Inflammatory macrophage treated with lipopolysaccharide for 4 hours (primary cell): ENCODE measurements at regions not wholly inside any gene's neighbourhood (a gene's known extent, or its start where the extent isn't known, plus 50 kb on each side); places are given as distances from the start of the nearest gene placed in this dataset.
"Not testable (repeated sequence)": the region's sequence is repeated elsewhere in the genome, so short reads cannot be mapped to it uniquely, and the experiment has no call there.

ENCODE experiments used
- DNase-seq: peaks from one replicate; pipeline ENCODE4 v3.0.0-alpha.2; 2020

DNA sequence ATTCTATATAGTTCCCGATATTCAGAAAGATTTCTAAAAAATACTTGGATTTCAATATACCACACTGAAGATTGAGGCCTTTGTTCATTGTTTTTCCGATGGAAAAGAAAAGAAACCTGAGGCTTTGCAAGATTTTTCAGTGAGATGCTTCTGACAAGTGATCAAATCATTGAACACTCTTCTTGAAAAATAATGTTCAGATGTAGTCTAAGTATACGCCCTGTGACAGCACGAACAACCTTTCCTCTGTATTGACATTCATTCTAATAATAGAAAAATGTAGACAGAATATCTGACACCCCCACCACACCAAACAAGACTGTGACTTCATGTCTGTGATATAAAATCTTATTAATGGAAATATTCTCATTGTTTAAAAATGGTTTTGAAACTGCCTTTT is 650.7 kb upstream of the KLHL1 start:
- DNase-seq, result no peak

DNA sequence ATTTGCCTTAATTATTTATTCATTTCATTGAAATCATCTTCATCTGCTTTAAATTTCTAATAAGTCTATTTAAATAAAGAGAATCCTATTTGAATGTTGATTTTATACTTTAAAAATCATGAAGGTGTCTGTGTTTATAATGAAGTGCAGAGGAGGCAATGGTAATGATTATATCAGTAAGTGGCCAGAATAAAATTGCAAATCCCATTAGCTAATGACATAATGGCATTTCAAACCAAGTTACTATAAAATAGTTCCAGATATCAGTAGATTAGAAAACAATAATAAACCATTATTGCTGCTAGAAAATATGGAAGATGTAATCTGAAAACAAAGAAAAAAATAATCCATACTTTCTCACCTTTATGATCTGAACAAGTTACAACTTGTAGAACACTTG is 647.8 kb upstream of the KLHL1 start:
- no peak for DNase-seq

DNA sequence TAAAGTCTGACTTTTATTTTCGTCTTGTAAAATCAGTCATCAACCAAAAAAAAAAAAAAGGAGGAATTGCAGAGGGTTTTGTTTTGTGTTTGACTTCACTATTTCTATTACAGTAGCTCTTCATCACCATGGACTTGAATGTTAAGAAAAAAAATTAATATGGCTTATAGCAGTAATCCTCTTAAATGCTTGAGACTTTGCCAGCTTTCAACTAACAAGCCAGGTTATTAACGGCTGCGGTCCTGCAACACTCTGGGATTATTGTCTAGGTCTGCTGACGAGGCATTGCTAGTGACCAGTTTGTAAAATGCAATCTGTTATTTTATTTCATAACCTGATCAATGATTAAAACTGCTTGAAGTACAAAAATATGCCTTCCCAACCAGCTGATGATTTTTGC is 647.2 kb upstream of the KLHL1 start:
- no peak for DNase-seq

DNA sequence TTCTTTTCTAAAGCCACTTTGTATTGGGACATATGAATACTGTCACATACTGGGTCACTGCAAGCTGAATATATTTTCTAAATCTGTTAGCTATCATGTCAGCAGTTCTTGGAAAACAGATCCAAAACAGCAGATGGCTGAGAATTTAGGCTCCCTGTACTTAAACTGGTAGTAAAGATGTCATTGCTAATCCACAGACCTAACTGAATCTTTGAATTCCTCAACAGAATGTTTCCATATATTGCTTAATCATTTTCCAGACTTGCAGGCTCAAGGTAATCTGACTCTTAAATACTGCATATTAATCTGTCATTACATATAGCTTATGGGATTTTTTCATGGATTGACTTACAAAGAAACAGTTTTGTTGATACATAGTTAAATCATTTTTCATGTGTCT is 639.0 kb upstream of the KLHL1 start:
- DNase-seq, result no peak

DNA sequence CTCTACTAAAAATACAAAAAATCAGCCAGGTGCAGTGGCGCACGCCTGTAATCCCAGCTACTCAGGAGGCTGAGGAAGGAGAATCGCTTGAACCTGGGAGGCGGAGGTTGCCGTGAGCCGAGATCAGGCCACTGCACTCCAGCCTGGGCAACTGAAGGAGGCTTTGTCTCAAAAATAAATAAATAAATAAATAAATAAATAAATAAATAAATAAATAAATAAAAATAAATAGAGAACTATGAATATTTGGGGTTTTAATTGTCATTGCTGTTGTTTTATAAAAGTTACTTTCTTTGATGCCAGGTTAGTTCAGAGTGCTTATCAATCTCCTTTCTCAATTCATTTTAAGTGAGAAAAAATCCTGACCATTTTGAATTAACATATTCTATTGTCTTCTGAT is 638.2 kb upstream of the KLHL1 start:
- DNase-seq, result not testable (repeated sequence)

DNA sequence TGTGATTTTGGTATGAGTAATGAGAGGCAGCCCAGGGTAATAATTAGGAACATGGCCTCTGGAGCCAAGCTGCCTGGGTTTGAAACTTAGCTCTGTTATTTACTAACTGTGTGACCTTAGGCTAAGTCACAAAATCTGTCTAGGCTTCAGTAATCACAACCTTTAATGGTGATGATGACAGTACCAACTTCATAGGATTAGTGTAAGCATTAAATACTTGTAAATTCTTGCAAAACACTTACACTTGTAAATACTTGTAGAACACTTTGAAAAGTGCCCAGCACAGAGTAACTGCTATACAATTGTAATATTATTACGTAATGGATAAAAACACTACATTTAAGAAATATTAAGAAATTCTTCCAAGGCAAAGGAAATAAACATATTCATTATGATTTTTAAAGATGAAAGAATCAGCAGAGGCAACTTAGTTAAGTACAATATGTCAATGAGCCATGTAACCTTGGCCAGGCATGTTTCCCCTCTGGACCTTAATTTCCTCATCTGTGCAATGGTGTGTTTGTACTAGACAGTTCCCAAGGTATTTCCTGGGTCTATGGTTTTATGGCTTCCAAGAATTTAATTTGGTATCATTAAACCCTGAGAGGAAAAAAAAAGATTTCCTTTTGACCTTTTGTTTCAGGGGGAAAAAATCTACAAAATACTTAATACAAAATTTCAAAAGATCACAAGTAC is 628.5 kb upstream of the KLHL1 start:
- no peak for DNase-seq

- DNase-seq, result no peak
Measured at GRCh38 chr13:70732611-70733010, 624.4 kb upstream of the KLHL1 start.

GRCh38 chr13:70729369-70729768 is 621.1 kb upstream of the KLHL1 start:
- no peak for DNase-seq

DNA sequence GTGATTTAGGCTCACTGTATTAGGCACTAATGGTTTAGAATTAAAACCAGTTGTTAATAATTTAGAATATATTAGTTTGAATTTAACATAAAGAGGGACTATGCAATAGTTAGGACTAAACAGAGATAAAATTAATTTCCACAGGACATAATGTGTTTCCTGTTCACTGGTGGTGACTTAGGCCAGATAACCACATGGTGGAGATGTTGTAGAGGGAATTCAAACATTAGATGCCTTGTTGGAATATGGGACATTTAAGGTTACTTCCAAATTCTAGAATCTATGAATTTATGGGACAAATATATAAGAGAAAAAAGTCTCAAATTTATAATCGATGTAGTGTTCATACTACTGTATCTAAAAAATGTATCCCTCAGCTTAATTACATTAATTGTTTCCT is 615.5 kb upstream of the KLHL1 start:
- DNase-seq, result no peak

DNA sequence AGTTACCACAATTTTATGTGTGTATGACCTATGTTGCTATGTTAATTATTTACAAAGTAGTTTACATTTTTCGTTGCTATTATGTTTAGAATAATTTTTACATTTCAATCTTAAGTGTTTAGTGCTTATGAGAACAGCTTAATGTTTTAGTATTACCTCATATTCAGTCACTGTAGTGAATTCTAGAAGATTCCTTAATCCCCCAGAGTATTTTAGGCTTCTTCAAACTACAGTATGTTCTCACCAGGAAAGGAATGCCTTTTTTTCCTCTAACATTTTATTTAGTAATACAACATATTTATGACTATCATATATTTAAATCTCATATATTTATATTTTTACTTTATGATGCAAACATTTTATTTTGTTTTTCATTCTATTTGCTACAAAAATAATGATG is 612.1 kb upstream of the KLHL1 start:
- DNase-seq, result no peak

GRCh38 chr13:70714993-70715392 is 606.7 kb upstream of the KLHL1 start:
- no peak for DNase-seq

DNA sequence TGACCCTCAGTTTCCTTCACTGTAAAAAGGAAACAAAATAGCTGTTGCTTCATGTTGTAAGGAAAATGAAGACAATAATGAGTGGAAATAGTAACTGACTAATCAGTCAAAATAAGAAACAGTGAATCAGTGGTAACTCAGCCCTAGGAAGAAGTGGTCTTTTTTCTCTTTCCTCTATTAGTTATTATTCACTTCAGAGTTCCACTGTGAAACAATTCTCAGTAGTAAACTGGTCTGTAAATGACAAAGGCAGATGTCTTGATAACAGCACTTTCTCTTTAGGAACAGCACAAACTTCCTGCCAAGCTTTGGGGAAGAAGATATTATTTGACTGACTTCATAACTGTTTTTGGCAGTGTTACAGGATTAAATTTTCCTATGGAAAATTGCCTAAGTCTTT is 600.5 kb upstream of the KLHL1 start:
- no peak for DNase-seq

DNA sequence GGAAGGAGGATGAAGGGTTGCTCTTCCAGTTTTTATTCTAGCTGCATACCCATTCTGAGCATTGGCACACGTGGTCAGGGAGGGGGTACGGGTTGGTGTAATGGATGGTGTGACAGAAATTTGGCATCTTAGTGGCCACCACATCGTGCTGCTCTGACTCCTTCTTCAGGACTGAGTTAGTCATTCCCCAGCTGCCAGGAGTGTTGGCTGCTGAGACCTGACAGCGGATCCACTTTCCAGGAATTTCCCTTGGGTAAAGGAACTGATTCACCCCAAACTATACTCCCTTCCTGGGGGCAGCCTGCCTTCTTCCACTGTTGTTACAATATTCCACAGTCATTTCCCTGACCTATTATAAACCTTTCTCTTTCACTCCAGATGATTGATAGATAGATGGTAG is 595.5 kb upstream of the KLHL1 start:
- DNase-seq, result no peak

GRCh38 chr13:70694996-70695715 is 586.9 kb upstream of the KLHL1 start:
- no peak for DNase-seq

DNA sequence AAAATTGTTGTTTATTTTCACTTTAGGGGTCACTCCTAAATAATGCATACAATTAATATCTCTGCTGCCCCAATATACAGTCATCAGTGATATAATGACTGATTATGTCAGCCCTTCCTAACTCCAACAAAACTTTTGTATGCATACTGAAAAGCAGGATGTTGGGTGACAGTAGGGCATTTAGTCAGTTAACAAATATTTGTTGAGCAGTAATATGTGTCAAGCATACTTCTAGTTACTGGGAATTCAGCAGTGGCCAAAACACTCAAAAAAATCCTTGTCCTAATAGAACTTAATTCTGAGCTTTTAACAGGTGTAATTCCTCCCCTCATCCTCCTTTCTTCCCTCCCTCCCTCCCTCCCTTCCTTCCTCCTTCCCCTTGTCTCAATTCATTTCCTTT is 560.7 kb upstream of the KLHL1 start:
- no peak for DNase-seq

DNA sequence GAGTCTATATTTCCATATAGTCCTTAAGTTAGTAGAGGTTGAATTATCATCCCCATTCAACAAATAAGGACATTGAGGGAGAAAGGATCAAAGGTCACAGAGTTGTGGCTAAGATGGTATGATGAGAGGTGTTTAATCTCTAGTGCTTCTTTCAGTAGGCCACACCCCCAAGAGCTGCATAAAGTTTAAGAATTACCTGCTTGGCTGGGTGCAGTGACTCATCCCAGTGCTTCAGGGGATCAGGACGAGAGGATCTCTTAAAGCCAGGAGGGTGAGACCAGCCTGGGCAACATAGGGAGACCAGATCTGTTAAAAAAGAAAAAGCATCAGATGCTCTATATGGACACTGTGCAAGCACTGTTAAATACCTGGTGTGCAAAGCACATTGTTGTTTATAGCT is 560.0 kb upstream of the KLHL1 start:
- DNase-seq, result no peak

- no peak for DNase-seq
Measured at GRCh38 chr13:70666883-70667556, 558.8 kb upstream of the KLHL1 start.

DNA sequence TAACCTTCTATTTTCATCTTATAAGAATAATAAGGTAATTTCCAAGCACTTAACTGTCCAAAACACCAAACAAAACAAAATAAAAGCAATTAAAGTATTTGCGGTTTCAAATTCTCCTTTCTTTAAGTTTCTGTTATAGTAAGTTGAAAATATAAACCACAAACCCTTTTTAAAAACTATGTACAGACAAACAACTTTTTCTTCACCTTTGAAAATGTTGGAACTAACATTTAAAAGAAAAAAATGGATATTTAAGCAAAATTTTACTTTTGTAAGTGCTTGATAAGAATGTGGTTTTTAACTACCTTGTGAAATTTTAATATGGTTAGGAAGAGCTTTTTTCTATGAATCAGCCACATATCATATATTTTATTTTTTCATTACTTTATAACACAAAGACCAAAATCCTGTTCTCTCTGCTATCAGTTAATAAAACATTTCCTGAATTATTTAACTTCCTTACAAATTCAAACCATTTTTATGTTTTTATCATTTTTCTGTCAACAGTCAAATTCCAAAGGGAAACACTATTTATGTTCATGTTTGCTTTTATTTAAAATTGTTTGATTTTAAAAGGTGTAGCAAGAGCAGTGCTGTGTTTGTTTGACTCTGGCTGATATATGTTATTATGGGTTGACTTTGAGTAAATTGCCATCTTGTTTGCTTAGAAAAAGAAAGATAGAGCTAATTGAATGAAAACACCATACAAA is 554.1 kb upstream of the KLHL1 start:
- no peak for DNase-seq

GRCh38 chr13:70644052-70644451 is 535.8 kb upstream of the KLHL1 start:
- DNase-seq, result no peak

GRCh38 chr13:70634893-70635292 is 526.6 kb upstream of the KLHL1 start:
- DNase-seq, result no peak

DNA sequence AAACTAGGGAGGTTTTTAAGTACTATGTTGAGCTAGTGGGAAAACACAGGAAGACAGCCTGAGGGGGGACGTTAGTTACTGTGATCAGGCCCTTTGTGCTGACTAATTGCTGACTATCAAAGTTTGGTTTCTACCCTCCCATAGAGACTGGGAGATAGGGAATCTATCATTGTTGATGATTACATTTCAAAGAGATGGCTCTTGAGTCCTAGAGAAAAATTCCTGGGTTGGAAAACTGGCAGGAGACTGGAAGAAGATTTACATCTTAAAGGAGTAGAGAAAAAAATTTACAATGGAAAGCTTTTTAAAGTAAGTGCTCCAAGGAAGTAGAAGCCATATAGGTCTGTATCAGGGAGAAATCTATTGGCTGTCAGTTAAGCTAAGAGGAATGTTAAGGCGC is 522.0 kb upstream of the KLHL1 start:
- no peak for DNase-seq

GRCh38 chr13:70623239-70623638 is 515.0 kb upstream of the KLHL1 start:
- DNase-seq, result peak; percentile 27

DNA sequence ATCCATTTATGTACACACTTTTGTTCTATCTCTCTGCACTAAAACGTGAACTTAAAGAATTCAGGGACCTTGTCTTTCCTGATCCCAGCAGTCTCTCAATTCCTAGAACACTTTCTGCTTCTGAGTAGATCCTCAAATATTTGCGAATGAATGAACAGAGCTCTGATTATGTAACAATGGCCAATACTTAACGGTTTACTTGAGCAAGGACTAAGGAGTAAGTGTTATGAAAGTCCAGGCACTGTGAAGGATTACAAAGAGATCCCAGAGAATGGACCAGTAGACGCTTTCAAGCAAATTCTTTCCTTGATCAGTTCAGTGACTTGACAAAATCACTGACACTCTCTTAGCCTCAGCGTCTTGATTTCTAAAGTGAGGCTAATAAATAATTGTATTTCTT is 514.5 kb upstream of the KLHL1 start:
- DNase-seq, result no peak

GRCh38 chr13:70619936-70620335 is 511.7 kb upstream of the KLHL1 start:
- no peak for DNase-seq
